HL-60 (cell line): ENCODE measurements at regions not wholly inside any gene's neighbourhood (a gene's known extent, or its start where the extent isn't known, plus 50 kb on each side); places are given as distances from the start of the nearest gene placed in this dataset.
"Not testable (repeated sequence)": the region's sequence is repeated elsewhere in the genome, so short reads cannot be mapped to it uniquely, and the experiment has no call there.

Source experiments
- DNase-seq, 2 experiments: peaks; one replicate each; pipeline ENCODE4 v3.0.0-alpha.2; 2010 to 2020; ENCODE audit warnings: low read depth in 1 of 2, low spot score in 1 of 2
- H3K27ac ChIP-seq: fragments of 250-450 bp; sonication (Bioruptor Pico); replicated peaks from 2 replicates; pipeline ENCODE4 v1.5.1; 2020; ENCODE audit warnings: mild to moderate bottlenecking, moderate library complexity
- H3K27me3 ChIP-seq: fragments of 250-450 bp; sonication (Bioruptor Pico); 2 replicates; pipeline ENCODE4 v1.5.1; 2021; ENCODE audit warnings: mild to moderate bottlenecking, moderate library complexity; ENCODE audit not compliant: insufficient read depth, poor library complexity, severe bottlenecking
- H3K4me3 ChIP-seq: replicated peaks from 2 replicates; pipeline ENCODE4 v1.5.1; 2011; ENCODE audit warnings: mild to moderate bottlenecking, control low read depth, low read length; ENCODE audit not compliant: insufficient read depth
- CTCF ChIP-seq: IDR thresholded peaks from one replicate; pipeline ENCODE4 v1.5.1; 2011; ENCODE audit warnings: low read length, control low read depth, inconsistent platforms; ENCODE audit not compliant: insufficient read depth
- GABPA ChIP-seq: IDR thresholded peaks from 2 replicates; pipeline ENCODE4 v1.6.1; 2012; ENCODE audit warnings: low read depth
- POLR2AphosphoS5 ChIP-seq: IDR thresholded peaks from 2 replicates; pipeline ENCODE4 v1.6.1; 2012; ENCODE audit warnings: low read depth
- REST ChIP-seq: IDR thresholded peaks from 2 replicates; pipeline ENCODE4 v1.6.1; 2012; ENCODE audit warnings: low read depth; ENCODE audit not compliant: insufficient replicate concordance
- SPI1 ChIP-seq: IDR thresholded peaks from 2 replicates; pipeline ENCODE4 v1.6.1; 2012; ENCODE audit warnings: low read depth, mild to moderate bottlenecking, borderline replicate concordance

GRCh38 chr2:192546565-192546964 is 351.8 kb upstream of the TMEFF2 start:
- DNase-seq, result no peak
- no peak overlapping the region for H3K4me3 ChIP-seq
- TF ChIP-seq POLR2AphosphoS5, result no peak
- TF ChIP-seq SPI1, result no peak
- no peaks in the 10 kb centered on the region for H3K27me3 ChIP-seq
- H3K27ac ChIP-seq, result no peak overlapping the region

GRCh38 chr2:192544371-192544955 is 349.7 kb upstream of the TMEFF2 start:
- Histone ChIP-seq H3K27ac (no peak overlapping the region), H3K4me3 (no peak overlapping the region), H3K27me3 (no peaks in the 10 kb centered on the region)
- TF ChIP-seq CTCF (no peak), SPI1 (no peak), POLR2AphosphoS5 (no peak), REST (no peak)
- no peak for DNase-seq

- not testable (repeated sequence) for DNase-seq, H3K27ac ChIP-seq
These were observed 347.7 kb upstream of the TMEFF2 start for GRCh38 chr2:192542148-192543066.

GRCh38 chr2:192539306-192539705 is 344.6 kb upstream of the TMEFF2 start:
- DNase-seq, result no peak
- TF ChIP-seq POLR2AphosphoS5 (no peak), CTCF (no peak), REST (no peak), GABPA (no peak), SPI1 (no peak)
- Histone ChIP-seq H3K27me3 (no peaks in the 10 kb centered on the region), H3K27ac (no peak overlapping the region), H3K4me3 (no peak overlapping the region)

More at GRCh38 chr2:192542148-192543066, 347.7 kb upstream of the TMEFF2 start:
- not testable (repeated sequence) for H3K27me3 ChIP-seq, H3K4me3 ChIP-seq
